ENCODE measurements at regions not wholly inside any gene's neighbourhood (a gene's known extent, or its start where the extent isn't known, plus 50 kb on each side); places are given as distances from the start of the nearest gene placed in this dataset.

DNA sequence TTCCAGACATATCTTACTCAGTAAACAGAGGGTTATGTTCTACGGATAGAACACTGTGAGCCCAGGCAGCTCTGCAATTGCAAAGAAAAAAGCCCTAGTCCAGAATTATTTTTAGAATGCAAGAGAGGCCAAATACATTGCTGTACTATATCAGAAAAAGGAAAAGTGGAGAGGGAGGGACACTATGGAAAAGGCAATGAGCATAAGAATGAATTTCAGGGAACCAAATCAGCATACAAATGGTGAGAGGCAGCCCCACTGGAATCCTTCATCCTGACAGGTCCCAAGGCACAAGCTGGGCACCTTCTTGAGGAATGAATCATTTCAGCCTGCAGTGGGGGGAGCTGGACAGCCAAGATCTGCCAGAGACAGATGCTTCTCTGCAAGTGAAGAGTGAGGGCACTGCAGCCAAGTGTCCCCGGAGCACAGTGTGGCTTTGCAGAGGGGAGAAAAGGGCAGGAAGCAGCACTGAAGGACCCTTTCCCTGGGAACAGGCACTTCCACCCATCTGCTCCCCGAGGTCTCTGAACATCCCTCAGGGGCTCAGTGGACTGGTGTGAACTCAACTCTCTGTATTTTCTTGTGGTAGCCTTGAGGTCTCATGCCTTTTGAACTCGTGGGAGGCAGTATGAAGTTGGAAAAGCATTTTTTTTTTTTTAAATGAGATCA, 115.6 kb downstream of the XCL2 start:
- no peak for TF ChIP-seq EZH2phosphoT487 (IDR thresholded peaks at IDR 0.05; ENCODE audit: low read depth)
- TF ChIP-seq, protein P1, sequence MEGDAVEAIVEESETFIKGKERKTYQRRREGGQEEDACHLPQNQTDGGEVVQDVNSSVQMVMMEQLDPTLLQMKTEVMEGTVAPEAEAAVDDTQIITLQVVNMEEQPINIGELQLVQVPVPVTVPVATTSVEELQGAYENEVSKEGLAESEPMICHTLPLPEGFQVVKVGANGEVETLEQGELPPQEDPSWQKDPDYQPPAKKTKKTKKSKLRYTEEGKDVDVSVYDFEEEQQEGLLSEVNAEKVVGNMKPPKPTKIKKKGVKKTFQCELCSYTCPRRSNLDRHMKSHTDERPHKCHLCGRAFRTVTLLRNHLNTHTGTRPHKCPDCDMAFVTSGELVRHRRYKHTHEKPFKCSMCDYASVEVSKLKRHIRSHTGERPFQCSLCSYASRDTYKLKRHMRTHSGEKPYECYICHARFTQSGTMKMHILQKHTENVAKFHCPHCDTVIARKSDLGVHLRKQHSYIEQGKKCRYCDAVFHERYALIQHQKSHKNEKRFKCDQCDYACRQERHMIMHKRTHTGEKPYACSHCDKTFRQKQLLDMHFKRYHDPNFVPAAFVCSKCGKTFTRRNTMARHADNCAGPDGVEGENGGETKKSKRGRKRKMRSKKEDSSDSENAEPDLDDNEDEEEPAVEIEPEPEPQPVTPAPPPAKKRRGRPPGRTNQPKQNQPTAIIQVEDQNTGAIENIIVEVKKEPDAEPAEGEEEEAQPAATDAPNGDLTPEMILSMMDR (IDR thresholded peaks at IDR 0.05; ENCODE audit: low read depth, low read length): no peak
